Endothelial cell of umbilical vein (primary cell): ENCODE measurements at regions not wholly inside any gene's neighbourhood (a gene's known extent, or its start where the extent isn't known, plus 50 kb on each side); places are given as distances from the start of the nearest gene placed in this dataset.

Source experiments
- BruUV-seq: library from RNA; stranded (reverse); fragments of 400-500 nt; replicated peaks from 2 replicates; lab custom pipeline; 2021; lab: Mats Ljungman, UMichigan
- CTCF ChIA-PET: fragments of 300-600, 350-600 bp; sonication (Branson Sonifier 250); formaldehyde crosslinking; loops from one replicate; lab custom pipeline; 2021; ENCODE audit warnings: antibody characterized with exemption, inconsistent platforms; lab: Charles Lee
- POLR2A ChIA-PET: fragments of 300-600, 350-600 bp; sonication (Branson Sonifier 250); formaldehyde crosslinking; loops from one replicate; lab custom pipeline; 2021; ENCODE audit warnings: antibody characterized with exemption, inconsistent platforms; lab: Charles Lee
- DNase-seq: peaks from one replicate; pipeline ENCODE4 v3.0.0-alpha.2; 2011; ENCODE audit warnings: low read depth, low spot score
- FAIRE-seq: peaks from 2 replicates; lab custom pipeline; 2011; peaks lifted over from hg19 to GRCh38; lab: Jason Lieb, UNC
- H2AFZ ChIP-seq: 2 replicates; pipeline ENCODE4 v1.6.0; 2012; ENCODE audit warnings: low read depth, low read length, control low read depth, inconsistent platforms
- H3K27ac ChIP-seq: 2 replicates; pipeline ENCODE4 v1.5.1; 2011; ENCODE audit warnings: low read depth, mild to moderate bottlenecking, control low read depth, low read length, moderate library complexity; ENCODE audit not compliant: insufficient read depth
- H3K27me3 ChIP-seq, 2 experiments: 2 replicates each; pipeline versions ENCODE4 v1.6.0 to v1.6.1; 2011; ENCODE audit warnings: low read length in 2 of 2, mixed read lengths in 1 of 2; ENCODE audit not compliant: control insufficient read depth in 2 of 2, insufficient read depth in 2 of 2
- H3K36me3 ChIP-seq, 2 experiments: 2 replicates in 1 of 2; 3 replicates in 1 of 2; pipeline ENCODE4 v1.5.1; 2011; ENCODE audit warnings: low read length in 2 of 2, mild to moderate bottlenecking in 1 of 2, moderate library complexity in 1 of 2; ENCODE audit not compliant: control insufficient read depth in 2 of 2, insufficient read depth in 2 of 2; ENCODE audit errors: extremely low read depth in 1 of 2
- H3K4me1 ChIP-seq: 3 replicates; pipeline ENCODE4 v1.5.1; 2011; ENCODE audit warnings: mild to moderate bottlenecking, low read length; ENCODE audit not compliant: control insufficient read depth, insufficient read depth; ENCODE audit errors: extremely low read depth
- H3K4me2 ChIP-seq: 2 replicates; pipeline ENCODE4 v1.6.1; 2011; ENCODE audit warnings: low read length, control low read depth, mixed read lengths; ENCODE audit not compliant: insufficient read depth
- H3K4me3 ChIP-seq, 3 experiments: fragments of 200-600 bp in 1 of 3; sonication (generic), shearing (Covaris generic) in 1 of 3; replicated peaks in 1 of 3; 2 replicates each; pipeline ENCODE4 v1.5.1; 2011 to 2016; ENCODE audit warnings: control low read depth in 3 of 3, low read length in 3 of 3, mild to moderate bottlenecking in 2 of 3, inconsistent platforms in 1 of 3, low read depth in 1 of 3, moderate library complexity in 1 of 3; ENCODE audit not compliant: insufficient read depth in 1 of 3
- H3K79me2 ChIP-seq: 2 replicates; pipeline ENCODE4 v1.6.0; 2012; ENCODE audit warnings: low read length, inconsistent platforms; ENCODE audit not compliant: control insufficient read depth, insufficient read depth
- H3K9ac ChIP-seq: replicated peaks from 2 replicates; pipeline ENCODE3; 2011; ENCODE audit warnings: low read length, control low read depth; ENCODE audit not compliant: insufficient read depth; ENCODE audit errors: extremely low read depth
- H3K9me1 ChIP-seq: replicated peaks from 3 replicates; pipeline ENCODE4 v1.6.0; 2011; ENCODE audit warnings: mild to moderate bottlenecking, low read length; ENCODE audit not compliant: control insufficient read depth, insufficient read depth; ENCODE audit errors: extremely low read depth
- H3K9me3 ChIP-seq: replicated peaks from 2 replicates; pipeline ENCODE4 v1.5.1; 2012; ENCODE audit warnings: low read length, inconsistent platforms; ENCODE audit not compliant: control insufficient read depth, insufficient read depth
- H4K20me1 ChIP-seq: replicated peaks from 2 replicates; pipeline ENCODE3; 2011; ENCODE audit warnings: mild to moderate bottlenecking, low read length; ENCODE audit not compliant: control insufficient read depth, insufficient read depth; ENCODE audit errors: extremely low read depth
- CTCF ChIP-seq, 2 donors: IDR thresholded peaks; 1 replicate in 1 of 2; 2 replicates in 1 of 2; pipeline ENCODE4 v1.5.1; 2011; ENCODE audit warnings: low read length in 2 of 2, mild to moderate bottlenecking in 2 of 2, moderate library complexity in 2 of 2, control low read depth in 1 of 2, inconsistent platforms in 1 of 2, low read depth in 1 of 2; ENCODE audit not compliant: insufficient read depth in 1 of 2; ENCODE audit errors: extremely low read depth in 1 of 2
- GATA2 ChIP-seq: IDR thresholded peaks from 2 replicates; pipeline ENCODE4 v1.7.0; 2011; ENCODE audit warnings: low read depth, mild to moderate bottlenecking, moderate library complexity, mixed read lengths, low read length; ENCODE audit not compliant: insufficient read length, insufficient read depth
- JUN ChIP-seq: IDR thresholded peaks from 2 replicates; pipeline ENCODE4 v1.6.1; 2011; ENCODE audit warnings: borderline replicate concordance, low read depth; ENCODE audit not compliant: insufficient read length, insufficient read depth
- MYC ChIP-seq: IDR thresholded peaks from one replicate; pipeline ENCODE4 v1.6.1; 2011; ENCODE audit warnings: mild to moderate bottlenecking, low read depth, low read length
- POLR2AphosphoS5 ChIP-seq: IDR thresholded peaks from 2 replicates; pipeline ENCODE4 v1.6.1; 2012; ENCODE audit warnings: low read depth, mild to moderate bottlenecking, control low read depth, low read length, moderate library complexity; ENCODE audit not compliant: insufficient read depth
- dilution Hi-C: fragments of 300-500 bp; cut with MboI; formaldehyde crosslinking; loops from one replicate; pipeline ENCODE4 v1.15.0; 2019; ENCODE audit warnings: low sequenced_read_pairs; ENCODE audit not compliant: extremely low pct_ligation_motif_present
- intact Hi-C: fragments of 100-400 bp; cut with micrococcal nuclease; formaldehyde crosslinking; loops from one replicate; pipeline ENCODE4 v1.10.0; 2022
- TF ChIP-seq, protein P1 (sequence below): IDR thresholded peaks from 2 replicates; pipeline ENCODE4 v1.6.1; 2011; ENCODE audit not compliant: insufficient read depth, insufficient read length

DNA sequence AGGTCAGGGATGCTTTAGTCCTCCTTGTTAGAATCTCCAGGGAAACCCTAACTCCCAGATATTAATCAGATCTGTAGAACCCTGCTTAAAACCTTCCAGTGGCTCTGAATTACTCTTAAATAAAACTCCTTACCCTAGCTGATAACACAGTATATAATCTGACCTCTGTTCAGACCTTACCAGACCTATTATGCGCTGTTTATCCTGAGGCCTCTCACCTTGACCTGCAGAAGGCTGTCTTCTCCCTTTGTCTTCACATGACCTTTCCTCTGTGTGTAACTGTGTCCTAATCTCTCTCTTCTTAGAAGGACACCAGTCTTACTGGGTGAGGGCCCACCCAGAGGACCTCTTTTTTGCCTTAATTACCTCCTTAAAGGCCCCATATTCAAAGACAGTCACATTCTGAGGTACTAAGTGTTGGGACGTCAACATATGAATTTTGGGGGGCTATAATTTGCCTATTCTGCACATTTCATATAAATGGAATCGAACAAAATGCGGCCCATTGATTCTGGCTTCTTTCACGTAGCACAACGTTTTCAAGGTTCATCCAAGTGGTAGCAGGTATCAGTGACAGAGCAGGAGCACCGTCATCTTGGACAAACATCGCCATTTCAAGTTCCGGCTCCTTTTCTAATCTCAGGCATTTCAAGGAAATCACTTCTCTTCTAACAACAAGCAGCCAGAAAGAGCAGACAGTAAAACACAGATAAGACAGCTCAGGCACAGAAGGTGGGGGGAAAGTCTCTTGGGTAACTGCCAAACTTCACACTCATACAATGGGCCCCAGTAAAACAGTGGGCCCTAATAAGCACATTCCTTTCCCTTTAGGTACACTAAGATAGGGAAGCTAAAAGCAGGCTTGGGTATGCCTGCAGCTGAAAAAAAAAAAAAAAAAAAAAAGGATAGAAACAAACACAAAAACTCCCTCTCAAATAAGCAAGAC, 200.2 kb upstream of the NUDT4 start:
- POLR2A ChIA-PET: interaction anchor here (0.6 kb wide), 1 partner anchor 66 kb away, joined by 5 read pairs; no protein-coding TSS in a partner anchor
- CTCF ChIA-PET: interaction anchor here (0.6 to 1.4 kb wide), 4 partner anchors 10 to 98 kb away, joined by 3 to 4 read pairs (median 3); no protein-coding TSS in a partner anchor
- H3K79me2 ChIP-seq: no peaks in the 10 kb centered on the region
- peak; percentile 15 for FAIRE-seq
- H3K9me1 ChIP-seq: no peaks in the 10 kb centered on the region
- peaks cover 26% of the 10 kb centered on the region for H3K4me1 ChIP-seq
- BruUV-seq: no TSS peak
- TF ChIP-seq, protein P1, sequence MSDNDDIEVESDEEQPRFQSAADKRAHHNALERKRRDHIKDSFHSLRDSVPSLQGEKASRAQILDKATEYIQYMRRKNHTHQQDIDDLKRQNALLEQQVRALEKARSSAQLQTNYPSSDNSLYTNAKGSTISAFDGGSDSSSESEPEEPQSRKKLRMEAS: no peak
- TF ChIP-seq MYC: no peak
- TF ChIP-seq CTCF (IDR thresholded peaks at IDR 0.05; ENCODE audit: extremely low read depth in 1 of 2, insufficient read depth in 1 of 2, low read depth in 1 of 2, low read length in 2 of 2): no peak
- TF ChIP-seq JUN: peak; percentile 11
- no peak for TF ChIP-seq POLR2AphosphoS5
- TF ChIP-seq GATA2: peak; percentile 38
- H3K27ac ChIP-seq: peak overlapping the region; percentile 39
- dilution Hi-C loops (no loop called here), intact Hi-C loops (no loop called here)
- no peaks in the 10 kb centered on the region for H3K36me3 ChIP-seq
- no peak overlapping the region for H3K4me3 ChIP-seq
- no peaks in the 10 kb centered on the region for H3K9me3 ChIP-seq
- H3K4me2 ChIP-seq: peak overlapping the region; percentile 22
- no peaks in the 10 kb centered on the region for H3K27me3 ChIP-seq
- H2AFZ ChIP-seq: peak overlapping the region; percentile 32
- no peak overlapping the region for H3K9ac ChIP-seq
- H4K20me1 ChIP-seq: no peaks in the 10 kb centered on the region
- peak; percentile 67 for DNase-seq
